Neural cell (in vitro differentiated cells): ENCODE measurements at regions not wholly inside any gene's neighbourhood (a gene's known extent, or its start where the extent isn't known, plus 50 kb on each side); places are given as distances from the start of the nearest gene placed in this dataset.

Experiments used
- CTCF ChIP-seq: fragments of 450-650 bp; IDR thresholded peaks from 2 replicates; pipeline ENCODE4 v1.5.1; 2014; ENCODE audit warnings: antibody characterized with exemption, mild to moderate bottlenecking, moderate library complexity; ENCODE audit not compliant: poor library complexity, severe bottlenecking
- EP300 ChIP-seq: fragments of 450-650 bp; conservative IDR thresholded peaks from 2 replicates; pipeline ENCODE4 v1.6.1; 2014; ENCODE audit warnings: antibody characterized with exemption, mild to moderate bottlenecking, moderate library complexity; ENCODE audit not compliant: poor library complexity, severe bottlenecking
- EZH2 ChIP-seq: fragments of 200-600, 300-800 bp; shearing (Covaris generic), sonication (generic); IDR thresholded peaks from 2 replicates; pipeline ENCODE4 v1.6.1; 2014; ENCODE audit warnings: antibody characterized with exemption, low read length, borderline replicate concordance, mild to moderate bottlenecking; ENCODE audit not compliant: insufficient read depth, poor library complexity, severe bottlenecking
- MXI1 ChIP-seq: fragments of 450-650 bp; conservative IDR thresholded peaks from 2 replicates; pipeline ENCODE4 v1.6.1; 2014; ENCODE audit warnings: antibody characterized with exemption, mild to moderate bottlenecking; ENCODE audit not compliant: poor library complexity, severe bottlenecking
- POLR2AphosphoS5 ChIP-seq: IDR thresholded peaks from 2 replicates; pipeline ENCODE4 v1.6.1; 2012
- SMC3 ChIP-seq: fragments of 450-650 bp; conservative IDR thresholded peaks from 2 replicates; pipeline ENCODE4 v1.6.1; 2014; ENCODE audit warnings: antibody characterized with exemption, mild to moderate bottlenecking, moderate library complexity; ENCODE audit not compliant: poor library complexity
- TAF1 ChIP-seq: IDR thresholded peaks from 2 replicates; pipeline ENCODE4 v1.6.1; 2012; ENCODE audit warnings: low read depth

GRCh38 chr6:134748484-134748883, 201.4 kb downstream of the ALDH8A1 start:
- TF ChIP-seq CTCF, result no peak
- no peak for TF ChIP-seq POLR2AphosphoS5
- no peak for TF ChIP-seq EZH2
- TF ChIP-seq EP300, result no peak
- no peak for TF ChIP-seq TAF1
- no peak for TF ChIP-seq MXI1
- no peak for TF ChIP-seq SMC3
